ENCODE measurements at regions not wholly inside any gene's neighbourhood (a gene's known extent, or its start where the extent isn't known, plus 50 kb on each side); places are given as distances from the start of the nearest gene placed in this dataset.

DNA sequence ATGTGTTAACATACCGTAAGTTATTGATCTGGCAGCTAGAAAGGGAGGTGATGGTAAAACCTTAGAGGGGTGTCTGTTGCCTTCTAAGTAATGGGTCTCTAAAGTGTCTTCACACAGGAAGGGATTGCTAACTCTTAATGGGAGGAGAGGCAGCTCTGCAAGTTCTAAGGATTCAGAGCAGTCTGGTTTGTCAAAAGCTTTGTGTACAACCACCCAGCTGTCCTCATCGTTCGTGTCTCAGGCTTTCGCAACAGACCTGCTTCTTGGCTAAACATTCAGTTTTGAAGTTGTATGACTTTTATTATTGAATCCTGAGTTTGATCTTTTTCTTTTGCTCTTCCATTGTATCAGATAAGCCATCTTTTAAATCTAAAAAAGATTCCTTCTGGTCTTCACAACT lies 404.9 kb downstream of the SQOR start:
- no peaks in the 10 kb centered on the region for H3K4me1 ChIP-seq
- H3K27me3 ChIP-seq: no peaks in the 10 kb centered on the region
- H3K4me3 ChIP-seq: no peak overlapping the region
- DNase-seq (no peak), ATAC-seq (no peak)
- no peak overlapping the region for H3K27ac ChIP-seq
- intact Hi-C loops (cut with DNase I): no loop called here
- no peaks in the 10 kb centered on the region for H3K9me3 ChIP-seq
- WGBS, 2 donors: 79 to 82% methylated on average over 4 of the region's 4 CpGs
- TF ChIP-seq CTCF (IDR thresholded peaks at IDR 0.05) (no peak), POLR2A (IDR thresholded peaks at IDR 0.05) (no peak)
- H3K36me3 ChIP-seq (replicated peaks in 1 of 2; ENCODE audit: insufficient read depth in 1 of 2, low read depth in 2 of 2): no peaks in the 10 kb centered on the region

- H3K36me3 ChIP-seq (replicated peaks in 1 of 2; ENCODE audit: insufficient read depth in 1 of 2, low read depth in 2 of 2): no peaks in the 10 kb centered on the region
- DNase-seq (no peak), ATAC-seq (no peak)
- H3K4me1 ChIP-seq: no peaks in the 10 kb centered on the region
- H3K4me3 ChIP-seq: no peak overlapping the region
- 73 to 80% methylated on average over 5 of the region's 5 CpGs for WGBS, 2 donors
- TF ChIP-seq POLR2A (IDR thresholded peaks at IDR 0.05): no peak
- no peak for TF ChIP-seq CTCF (IDR thresholded peaks at IDR 0.05)
- no peaks in the 10 kb centered on the region for H3K9me3 ChIP-seq
- intact Hi-C loops (cut with DNase I): no loop called here
- no peak overlapping the region for H3K27ac ChIP-seq
- no peaks in the 10 kb centered on the region for H3K27me3 ChIP-seq
Observed at GRCh38 chr15:46041905-46042304, 407.1 kb downstream of the SQOR start.

- Histone ChIP-seq H3K27me3 (no peaks in the 10 kb centered on the region), H3K36me3 (replicated peaks in 1 of 2; ENCODE audit: insufficient read depth in 1 of 2, low read depth in 2 of 2) (no peaks in the 10 kb centered on the region), H3K4me1 (no peaks in the 10 kb centered on the region), H3K9me3 (no peaks in the 10 kb centered on the region), H3K4me3 (no peak overlapping the region), H3K27ac (no peak overlapping the region)
- WGBS, 2 donors: 51 to 57% methylated on average over 2 to 3 of the region's 3 CpGs
- intact Hi-C loops (cut with DNase I): no loop called here
- ATAC-seq (peak; percentile 56), DNase-seq (peak in 3 of 4 donors; percentile 19 to 53 (median 25))
- TF ChIP-seq CTCF (IDR thresholded peaks at IDR 0.05) (no peak), POLR2A (IDR thresholded peaks at IDR 0.05) (no peak)
Observed at GRCh38 chr15:46059921-46060594, 425.2 kb downstream of the SQOR start.

DNA sequence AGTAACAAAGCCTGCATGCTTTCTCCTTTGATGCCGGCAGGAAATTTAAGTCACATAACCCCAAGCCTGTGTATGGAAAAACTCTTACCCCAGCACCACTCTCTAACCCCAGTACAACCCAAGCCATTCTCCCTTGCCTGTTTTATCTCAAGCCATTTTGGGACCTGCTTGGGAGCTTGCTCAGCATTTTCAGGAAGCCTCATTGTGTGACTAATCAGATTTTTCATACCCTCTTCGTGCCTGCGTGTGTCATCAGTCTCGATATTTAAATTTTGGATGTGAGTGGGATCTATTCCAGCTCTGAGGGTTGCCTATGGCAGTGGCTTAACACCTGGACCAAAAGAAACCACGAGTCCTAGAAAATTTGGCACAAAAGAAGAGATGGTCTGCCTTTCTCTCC lies 426.2 kb downstream of the SQOR start:
- no peak for TF ChIP-seq POLR2A (IDR thresholded peaks at IDR 0.05)
- no peak for TF ChIP-seq CTCF (IDR thresholded peaks at IDR 0.05)
- no peaks in the 10 kb centered on the region for H3K36me3 ChIP-seq (replicated peaks in 1 of 2; ENCODE audit: insufficient read depth in 1 of 2, low read depth in 2 of 2)
- ATAC-seq: no peak

GRCh38 chr15:46077220-46077619 lies 442.4 kb downstream of the SQOR start:
- H3K4me1 ChIP-seq: no peaks in the 10 kb centered on the region
- no peak overlapping the region for H3K4me3 ChIP-seq
- H3K9me3 ChIP-seq: no peaks in the 10 kb centered on the region
- H3K27me3 ChIP-seq: no peaks in the 10 kb centered on the region
- H3K36me3 ChIP-seq (replicated peaks in 1 of 2; ENCODE audit: insufficient read depth in 1 of 2, low read depth in 2 of 2): no peaks in the 10 kb centered on the region
- H3K27ac ChIP-seq: no peak overlapping the region
- intact Hi-C loops (cut with DNase I): no loop called here
- peak; percentile 17 to 43 (median 28) for DNase-seq
- 48% methylated on average over 2 of the region's 2 CpGs for WGBS, 2 donors
- peak; percentile 40 for ATAC-seq
- TF ChIP-seq POLR2A (IDR thresholded peaks at IDR 0.05) (no peak), CTCF (IDR thresholded peaks at IDR 0.05) (peak in 4 of 7 experiments; percentile 38 to 60 (median 48))

More for the DNA sequence above, 426.2 kb downstream of the SQOR start:
- Histone ChIP-seq H3K9me3 (no peaks in the 10 kb centered on the region), H3K4me3 (no peak overlapping the region), H3K4me1 (no peaks in the 10 kb centered on the region), H3K27ac (no peak overlapping the region), H3K27me3 (no peaks in the 10 kb centered on the region)
- intact Hi-C loops (cut with DNase I): no loop called here
- 73 to 81% methylated on average over 5 of the region's 5 CpGs for WGBS, 2 donors
- no peak for DNase-seq

Data from body of pancreas (tissue), 4 donors.